SU-DHL-6 (cell line): ENCODE measurements at regions not wholly inside any gene's neighbourhood (a gene's known extent, or its start where the extent isn't known, plus 50 kb on each side); places are given as distances from the start of the nearest gene placed in this dataset.

ENCODE experiments used
- EZH2phosphoT487 ChIP-seq: fragments of 200-600 bp; sonication (generic), shearing (Covaris generic); conservative IDR thresholded peaks from 2 replicates; pipeline ENCODE4 v1.6.1; 2018; ENCODE audit warnings: mild to moderate bottlenecking, antibody characterized with exemption, low read length, moderate library complexity, mixed read lengths
- TF ChIP-seq, protein P1 (sequence below): fragments of 200-600 bp; sonication (generic); IDR thresholded peaks from one replicate; pipeline ENCODE4 v1.5.1; 2017; ENCODE audit warnings: antibody characterized with exemption, mild to moderate bottlenecking, low read length, moderate library complexity; ENCODE audit not compliant: insufficient read depth, poor library complexity, severe bottlenecking

DNA sequence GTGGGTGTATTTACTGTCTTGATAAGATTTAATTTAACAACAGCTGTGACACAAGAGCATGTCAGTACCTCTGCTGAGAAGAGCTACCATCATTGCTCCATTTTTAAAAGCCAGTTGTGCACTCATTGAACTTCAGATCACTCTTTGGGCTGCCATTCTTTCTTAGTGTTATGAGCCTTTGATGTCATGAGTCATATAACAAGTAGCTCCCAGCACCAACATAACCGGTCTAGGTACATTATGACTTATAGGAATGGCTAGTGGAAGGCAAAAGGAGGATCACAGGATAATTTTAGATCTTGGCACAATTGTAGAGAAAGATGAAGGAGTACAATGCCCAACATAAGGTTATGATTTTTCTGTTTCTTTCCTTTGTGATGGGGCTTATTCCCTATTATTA, 170.8 kb upstream of the FBN2 start:
- TF ChIP-seq, protein P1, sequence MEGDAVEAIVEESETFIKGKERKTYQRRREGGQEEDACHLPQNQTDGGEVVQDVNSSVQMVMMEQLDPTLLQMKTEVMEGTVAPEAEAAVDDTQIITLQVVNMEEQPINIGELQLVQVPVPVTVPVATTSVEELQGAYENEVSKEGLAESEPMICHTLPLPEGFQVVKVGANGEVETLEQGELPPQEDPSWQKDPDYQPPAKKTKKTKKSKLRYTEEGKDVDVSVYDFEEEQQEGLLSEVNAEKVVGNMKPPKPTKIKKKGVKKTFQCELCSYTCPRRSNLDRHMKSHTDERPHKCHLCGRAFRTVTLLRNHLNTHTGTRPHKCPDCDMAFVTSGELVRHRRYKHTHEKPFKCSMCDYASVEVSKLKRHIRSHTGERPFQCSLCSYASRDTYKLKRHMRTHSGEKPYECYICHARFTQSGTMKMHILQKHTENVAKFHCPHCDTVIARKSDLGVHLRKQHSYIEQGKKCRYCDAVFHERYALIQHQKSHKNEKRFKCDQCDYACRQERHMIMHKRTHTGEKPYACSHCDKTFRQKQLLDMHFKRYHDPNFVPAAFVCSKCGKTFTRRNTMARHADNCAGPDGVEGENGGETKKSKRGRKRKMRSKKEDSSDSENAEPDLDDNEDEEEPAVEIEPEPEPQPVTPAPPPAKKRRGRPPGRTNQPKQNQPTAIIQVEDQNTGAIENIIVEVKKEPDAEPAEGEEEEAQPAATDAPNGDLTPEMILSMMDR: no peak
- no peak for TF ChIP-seq EZH2phosphoT487
